ENCODE measurements at regions not wholly inside any gene's neighbourhood (a gene's known extent, or its start where the extent isn't known, plus 50 kb on each side); places are given as distances from the start of the nearest gene placed in this dataset.

GRCh38 chr6:125380474-125380873, 78.7 kb upstream of the HDDC2 start:
- TF ChIP-seq CTCF (conservative IDR thresholded peaks at IDR 0.05; ENCODE audit: low read depth, low read length) = no peak
- no peak for TF ChIP-seq EZH2 (IDR thresholded peaks at IDR 0.05; ENCODE audit: borderline replicate concordance, low read depth, low read length, poor library complexity, severe bottlenecking)
